Dendritic cell treated with granulocyte-macrophage colony-stimulating factor and Interleukin-4, amounts not matched to agents 40 ng/mL and 50 ng/mL, for 4 days (primary cell): ENCODE measurements at regions not wholly inside any gene's neighbourhood (a gene's known extent, or its start where the extent isn't known, plus 50 kb on each side); places are given as distances from the start of the nearest gene placed in this dataset.
"Not testable (repeated sequence)": the region's sequence is repeated elsewhere in the genome, so short reads cannot be mapped to it uniquely, and the experiment has no call there.

Source experiments
- H3K27ac Mint-ChIP-seq: one replicate; pipeline ENCODE4 v1.8.0; 2022; ENCODE audit warnings: mild to moderate bottlenecking, mixed read lengths
- H3K27me3 Mint-ChIP-seq: one replicate; pipeline ENCODE4 v1.8.0; 2022; ENCODE audit warnings: mild to moderate bottlenecking, mixed read lengths
- H3K36me3 Mint-ChIP-seq: one replicate; pipeline ENCODE4 v1.8.0; 2022; ENCODE audit warnings: low read depth, mixed read lengths
- H3K4me1 Mint-ChIP-seq: one replicate; pipeline ENCODE4 v1.8.0; 2022; ENCODE audit warnings: low read depth, mixed read lengths
- H3K4me3 Mint-ChIP-seq: one replicate; pipeline ENCODE4 v1.8.0; 2022; ENCODE audit warnings: mild to moderate bottlenecking, moderate library complexity, mixed read lengths
- H3K9me3 Mint-ChIP-seq: one replicate; pipeline ENCODE4 v1.8.0; 2022; ENCODE audit warnings: mixed read lengths
- intact Hi-C: fragments of 100-400 bp; cut with micrococcal nuclease; formaldehyde crosslinking; loops from one replicate; pipeline ENCODE4 v1.15.0; 2022

- H3K27ac Mint-ChIP-seq: no peak overlapping the region
- H3K4me1 Mint-ChIP-seq: no peaks in the 10 kb centered on the region
- H3K4me3 Mint-ChIP-seq: no peak overlapping the region
- H3K36me3 Mint-ChIP-seq: no peaks in the 10 kb centered on the region
- H3K9me3 Mint-ChIP-seq: peaks cover 39% of the 10 kb centered on the region
- intact Hi-C loops: no loop called here
- H3K27me3 Mint-ChIP-seq: no peaks in the 10 kb centered on the region
Measured at GRCh38 chr7:136495081-136495480, 373.4 kb upstream of the CHRM2 start.

- no peak overlapping the region for H3K27ac Mint-ChIP-seq
- peaks cover 39% of the 10 kb centered on the region for H3K9me3 Mint-ChIP-seq
- no peaks in the 10 kb centered on the region for H3K4me1 Mint-ChIP-seq
- no peaks in the 10 kb centered on the region for H3K27me3 Mint-ChIP-seq
- H3K4me3 Mint-ChIP-seq: no peak overlapping the region
- intact Hi-C loops: no loop called here
- no peaks in the 10 kb centered on the region for H3K36me3 Mint-ChIP-seq
Measured at GRCh38 chr7:136492366-136492765, 376.1 kb upstream of the CHRM2 start.

- Mint-ChIP-seq H3K9me3 (peaks cover 39% of the 10 kb centered on the region), H3K27me3 (no peaks in the 10 kb centered on the region), H3K4me1 (no peaks in the 10 kb centered on the region), H3K36me3 (no peaks in the 10 kb centered on the region), H3K27ac (no peak overlapping the region), H3K4me3 (no peak overlapping the region)
- intact Hi-C loops: no loop called here
Measured at GRCh38 chr7:136489808-136490207, 378.6 kb upstream of the CHRM2 start.

GRCh38 chr7:136480901-136481300 is 387.6 kb upstream of the CHRM2 start:
- no peaks in the 10 kb centered on the region for H3K27me3 Mint-ChIP-seq
- H3K9me3 Mint-ChIP-seq: peaks cover 55% of the 10 kb centered on the region
- no peaks in the 10 kb centered on the region for H3K36me3 Mint-ChIP-seq
- no peaks in the 10 kb centered on the region for H3K4me1 Mint-ChIP-seq
- no peak overlapping the region for H3K27ac Mint-ChIP-seq
- H3K4me3 Mint-ChIP-seq: no peak overlapping the region
- intact Hi-C loops: no loop called here

GRCh38 chr7:136479922-136480321 is 388.5 kb upstream of the CHRM2 start:
- no peaks in the 10 kb centered on the region for H3K27me3 Mint-ChIP-seq
- H3K27ac Mint-ChIP-seq: no peak overlapping the region
- H3K9me3 Mint-ChIP-seq: peaks cover 64% of the 10 kb centered on the region
- H3K4me3 Mint-ChIP-seq: no peak overlapping the region
- no peaks in the 10 kb centered on the region for H3K4me1 Mint-ChIP-seq
- no peaks in the 10 kb centered on the region for H3K36me3 Mint-ChIP-seq
- intact Hi-C loops: no loop called here

- peaks cover 56% of the 10 kb centered on the region for H3K9me3 Mint-ChIP-seq
- no peaks in the 10 kb centered on the region for H3K36me3 Mint-ChIP-seq
- intact Hi-C loops: no loop called here
- H3K4me3 Mint-ChIP-seq: no peak overlapping the region
- no peaks in the 10 kb centered on the region for H3K4me1 Mint-ChIP-seq
- no peak overlapping the region for H3K27ac Mint-ChIP-seq
- H3K27me3 Mint-ChIP-seq: no peaks in the 10 kb centered on the region
Measured at GRCh38 chr7:136470179-136470578, 398.3 kb upstream of the CHRM2 start.

- Mint-ChIP-seq H3K27ac (no peak overlapping the region), H3K36me3 (no peaks in the 10 kb centered on the region), H3K4me1 (no peaks in the 10 kb centered on the region), H3K9me3 (peaks cover 54% of the 10 kb centered on the region), H3K27me3 (no peaks in the 10 kb centered on the region), H3K4me3 (no peak overlapping the region)
- intact Hi-C loops: no loop called here
Measured at GRCh38 chr7:136452949-136453348, 415.5 kb upstream of the CHRM2 start.

- Mint-ChIP-seq H3K4me1 (no peaks in the 10 kb centered on the region), H3K27me3 (no peaks in the 10 kb centered on the region), H3K36me3 (no peaks in the 10 kb centered on the region), H3K27ac (no peak overlapping the region), H3K4me3 (no peak overlapping the region), H3K9me3 (peaks cover 28% of the 10 kb centered on the region)
- intact Hi-C loops: no loop called here
Measured at GRCh38 chr7:136446751-136447150, 421.7 kb upstream of the CHRM2 start.

- intact Hi-C loops: no loop called here
- peaks cover 14% of the 10 kb centered on the region for H3K9me3 Mint-ChIP-seq
- H3K4me3 Mint-ChIP-seq: no peak overlapping the region
Measured at GRCh38 chr7:136441835-136442234, 426.6 kb upstream of the CHRM2 start.

GRCh38 chr7:136431736-136432135 is 436.7 kb upstream of the CHRM2 start:
- H3K4me3 Mint-ChIP-seq, intact Hi-C loops, H3K36me3 Mint-ChIP-seq, H3K27ac Mint-ChIP-seq, H3K27me3 Mint-ChIP-seq, H3K4me1 Mint-ChIP-seq: not testable (repeated sequence)
- peaks cover 20% of the 10 kb centered on the region for H3K9me3 Mint-ChIP-seq

More at GRCh38 chr7:136441835-136442234, 426.6 kb upstream of the CHRM2 start:
- Mint-ChIP-seq H3K4me1 (no peaks in the 10 kb centered on the region), H3K27me3 (no peaks in the 10 kb centered on the region), H3K27ac (no peak overlapping the region), H3K36me3 (no peaks in the 10 kb centered on the region)

- no peak overlapping the region for H3K4me3 Mint-ChIP-seq
- intact Hi-C loops: no loop called here
- no peaks in the 10 kb centered on the region for H3K4me1 Mint-ChIP-seq
- H3K36me3 Mint-ChIP-seq: no peaks in the 10 kb centered on the region
- peaks cover 25% of the 10 kb centered on the region for H3K9me3 Mint-ChIP-seq
- H3K27ac Mint-ChIP-seq: no peak overlapping the region
- H3K27me3 Mint-ChIP-seq: no peaks in the 10 kb centered on the region
Measured at GRCh38 chr7:136424058-136424457, 444.4 kb upstream of the CHRM2 start.

GRCh38 chr7:136419740-136420139 is 442.6 kb upstream of the MTPN start:
- peaks cover 12% of the 10 kb centered on the region for H3K9me3 Mint-ChIP-seq
- H3K36me3 Mint-ChIP-seq, H3K4me1 Mint-ChIP-seq: not testable (repeated sequence)

GRCh38 chr7:136412952-136413351 is 435.8 kb upstream of the MTPN start:
- H3K27ac Mint-ChIP-seq: no peak overlapping the region
- H3K36me3 Mint-ChIP-seq: no peaks in the 10 kb centered on the region
- intact Hi-C loops: no loop called here
- H3K4me1 Mint-ChIP-seq: no peaks in the 10 kb centered on the region
- H3K4me3 Mint-ChIP-seq: no peak overlapping the region
- H3K27me3 Mint-ChIP-seq: no peaks in the 10 kb centered on the region
- peaks cover 10% of the 10 kb centered on the region for H3K9me3 Mint-ChIP-seq

More at GRCh38 chr7:136419740-136420139, 442.6 kb upstream of the MTPN start:
- H3K27me3 Mint-ChIP-seq, intact Hi-C loops, H3K4me3 Mint-ChIP-seq, H3K27ac Mint-ChIP-seq: not testable (repeated sequence)

GRCh38 chr7:136405931-136406777 is 429.0 kb upstream of the MTPN start:
- no peak overlapping the region for H3K27ac Mint-ChIP-seq
- H3K9me3 Mint-ChIP-seq: no peaks in the 10 kb centered on the region
- no peaks in the 10 kb centered on the region for H3K4me1 Mint-ChIP-seq
- H3K4me3 Mint-ChIP-seq: no peak overlapping the region
- H3K27me3 Mint-ChIP-seq: no peaks in the 10 kb centered on the region
- intact Hi-C loops: loop anchor here (5.0 kb wide), 1 partner anchor 1186 kb away; no protein-coding TSS in a partner anchor
- H3K36me3 Mint-ChIP-seq: no peaks in the 10 kb centered on the region

GRCh38 chr7:136403591-136403990 is 426.4 kb upstream of the MTPN start:
- intact Hi-C loops: no loop called here
- Mint-ChIP-seq H3K9me3 (no peaks in the 10 kb centered on the region), H3K4me3 (no peak overlapping the region), H3K27me3 (no peaks in the 10 kb centered on the region), H3K27ac (no peak overlapping the region), H3K36me3 (no peaks in the 10 kb centered on the region), H3K4me1 (no peaks in the 10 kb centered on the region)
